Caki2 (cell line): ENCODE measurements at regions not wholly inside any gene's neighbourhood (a gene's known extent, or its start where the extent isn't known, plus 50 kb on each side); places are given as distances from the start of the nearest gene placed in this dataset.

ENCODE experiments used
- DNase-seq: peaks from one replicate; pipeline ENCODE4 v3.0.0-alpha.2; 2015; ENCODE audit warnings: low read depth
- in situ Hi-C: cut with HindIII; loops from 2 replicates; pipeline ENCODE4 v1.10.0; 2016; ENCODE audit warnings: low sequenced_read_pairs, low pct_unique_long_range_greater_than_20kb, mixed read lengths

DNA sequence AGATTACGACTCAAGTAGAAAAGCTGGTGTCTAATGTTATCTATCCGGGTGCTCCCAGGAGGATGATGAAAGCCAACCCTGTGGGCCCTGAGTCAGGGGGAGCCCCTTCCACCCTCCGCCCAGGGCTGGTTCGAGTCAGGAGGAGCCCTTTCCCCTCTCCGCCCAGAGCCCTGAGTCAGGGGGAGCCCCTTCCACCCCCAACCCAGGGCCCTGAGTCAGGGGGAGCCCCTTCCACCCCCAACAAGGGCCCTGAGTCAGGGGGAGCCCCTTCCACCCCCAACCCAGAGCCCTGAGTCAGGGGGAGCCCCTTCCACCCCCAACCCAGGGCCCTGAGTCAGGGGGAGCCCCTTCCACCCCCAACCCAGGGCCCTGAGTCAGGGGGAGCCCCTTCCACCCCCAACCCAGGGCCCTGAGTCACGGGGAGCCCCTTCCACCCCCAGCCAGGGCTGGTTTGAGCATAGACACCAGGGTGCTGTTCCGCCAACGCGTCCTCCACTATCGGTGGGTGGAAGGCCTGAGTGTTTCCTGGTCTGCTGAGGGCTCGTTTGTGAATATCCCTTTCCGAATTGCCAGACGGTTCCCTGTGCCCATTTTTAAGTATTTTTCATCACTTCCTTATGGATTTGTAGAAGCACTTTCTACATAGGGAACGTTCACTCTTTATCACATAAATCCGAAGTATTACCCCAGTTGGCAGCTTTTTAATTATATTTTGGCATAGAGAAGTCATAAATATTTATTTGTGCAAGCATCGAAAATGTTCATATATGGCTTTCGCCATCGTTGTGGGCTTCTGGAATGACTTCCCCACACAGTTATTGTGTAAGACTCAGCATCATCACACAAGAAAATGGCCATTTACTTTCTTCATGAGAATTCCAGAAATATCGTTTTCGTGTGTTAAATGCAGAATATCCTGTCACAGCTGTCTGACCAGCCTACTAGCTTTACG, 380.6 kb downstream of the BRD1 start:
- in situ Hi-C loops = no loop called here
- no peak for DNase-seq

- in situ Hi-C loops = no loop called here
- DNase-seq = no peak
Observed at GRCh38 chr22:49446145-49446758, 381.4 kb downstream of the BRD1 start.

GRCh38 chr22:49444781-49445180, 382.9 kb downstream of the BRD1 start:
- in situ Hi-C loops = no loop called here
- DNase-seq = no peak

DNA sequence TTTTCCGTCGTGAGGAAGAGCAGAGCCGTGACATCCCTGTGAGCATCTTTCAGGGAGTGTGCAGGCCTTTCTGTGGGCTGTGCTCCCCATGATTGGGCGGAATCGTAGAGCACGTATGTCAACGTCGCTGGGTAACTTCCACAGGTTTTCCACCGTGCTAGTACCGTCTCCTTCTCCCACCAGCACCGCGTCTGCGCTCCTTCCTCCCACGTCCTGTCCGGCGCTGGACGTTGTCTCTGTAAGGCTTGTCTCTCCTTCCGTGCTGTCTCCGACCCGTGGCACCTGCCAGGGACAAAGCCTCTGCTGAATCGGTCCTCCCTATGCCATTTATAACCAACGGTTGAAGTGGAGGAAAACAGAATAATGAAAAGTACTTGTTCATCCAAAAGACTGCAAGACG, 386.7 kb downstream of the BRD1 start:
- in situ Hi-C loops = no loop called here
- DNase-seq = no peak

GRCh38 chr22:49439373-49439772, 388.3 kb downstream of the BRD1 start:
- in situ Hi-C loops = no loop called here
- DNase-seq = no peak

- no peak for DNase-seq
- in situ Hi-C loops = no loop called here
Observed at GRCh38 chr22:49437956-49438355, 389.7 kb downstream of the BRD1 start.

DNA sequence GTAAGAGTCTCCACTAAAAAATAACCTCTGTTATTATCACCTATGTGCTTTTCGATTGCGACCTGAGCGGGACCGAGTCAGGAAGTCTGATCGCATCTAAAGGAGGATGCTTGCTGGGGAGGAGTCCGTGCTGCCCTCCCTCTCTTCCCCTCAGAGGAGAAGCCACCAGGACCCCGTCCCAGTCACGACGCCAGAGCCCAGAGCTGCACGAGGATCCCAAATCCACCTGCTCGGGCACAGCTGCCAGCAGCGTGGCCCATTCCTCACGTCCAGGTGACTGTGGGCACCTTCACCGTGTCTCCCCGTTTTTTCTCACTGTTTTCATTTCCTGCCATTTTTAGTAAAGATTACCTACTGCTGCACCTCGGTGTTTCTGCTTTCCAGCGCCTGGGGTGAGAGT, 390.3 kb downstream of the BRD1 start:
- in situ Hi-C loops = no loop called here
- DNase-seq = no peak

DNA sequence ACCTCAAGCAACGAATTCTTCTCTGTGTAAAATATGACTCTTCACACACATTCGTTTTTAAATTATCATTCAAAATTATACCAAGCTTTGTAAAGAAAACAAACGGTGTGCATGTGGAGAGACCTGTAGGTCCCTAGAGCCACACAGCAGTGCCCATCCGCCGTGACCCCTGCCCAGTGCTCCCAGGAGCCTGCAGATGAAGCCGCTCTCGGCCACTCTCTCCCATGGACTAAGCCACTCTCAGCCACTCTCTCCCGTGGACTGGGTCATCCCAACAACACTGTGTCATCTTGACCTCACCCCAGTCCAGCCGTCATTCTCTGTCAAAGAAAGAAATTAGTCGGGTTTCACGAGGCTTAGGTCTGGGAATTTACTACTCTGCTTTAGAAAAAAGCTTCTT, 391.6 kb downstream of the BRD1 start:
- in situ Hi-C loops = no loop called here
- DNase-seq = no peak

- in situ Hi-C loops = no loop called here
- no peak for DNase-seq
Observed at GRCh38 chr22:49435596-49435995, 392.1 kb downstream of the BRD1 start.

DNA sequence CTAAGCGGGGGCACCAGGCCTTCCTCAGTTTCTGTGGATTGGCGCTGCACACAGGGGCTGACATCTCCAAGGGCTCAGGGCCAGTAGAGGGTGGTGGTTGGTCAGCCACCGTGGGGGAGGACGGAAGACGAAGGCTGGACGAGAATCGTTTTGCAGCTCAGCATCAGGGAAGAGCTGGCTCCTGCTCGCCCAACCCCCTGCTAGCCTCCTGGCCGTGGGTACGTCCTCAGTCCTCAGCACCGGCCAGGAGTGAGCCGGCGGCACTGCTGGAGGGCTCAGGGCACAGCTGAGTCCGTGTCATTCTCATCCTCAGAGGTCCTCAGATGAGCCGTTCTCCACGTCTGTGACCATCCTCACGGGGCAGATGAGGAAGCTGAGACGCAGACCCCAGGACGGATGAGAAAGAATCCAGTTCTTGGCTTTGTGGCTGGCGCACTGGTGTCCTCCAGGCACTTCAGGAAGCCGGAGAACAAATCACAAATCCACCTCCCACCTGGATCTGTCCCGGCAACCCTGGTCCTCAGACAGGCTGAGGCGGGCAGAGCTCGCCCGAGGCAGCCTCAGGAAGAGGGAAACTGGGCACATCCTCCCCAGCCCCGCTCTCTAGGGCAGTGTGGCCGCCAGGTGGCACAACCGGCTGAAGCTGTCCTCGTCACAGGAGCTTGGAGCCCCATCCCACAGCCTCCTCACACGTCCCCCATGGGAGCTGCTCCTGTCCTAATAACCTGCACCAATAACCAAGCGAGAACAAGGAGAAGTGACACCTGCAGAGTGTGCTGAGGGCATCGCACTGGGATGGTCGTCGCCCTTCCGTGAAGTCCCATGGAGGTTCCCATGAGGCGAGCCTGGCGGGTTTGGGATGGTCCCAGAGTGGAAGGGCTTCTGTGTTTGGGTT, 393.7 kb downstream of the BRD1 start:
- no peak for DNase-seq
- in situ Hi-C loops = no loop called here

- DNase-seq = no peak
- in situ Hi-C loops = no loop called here
Observed at GRCh38 chr22:49432897-49433443, 394.7 kb downstream of the BRD1 start.

GRCh38 chr22:49432211-49432896, 395.3 kb downstream of the BRD1 start:
- in situ Hi-C loops = no loop called here
- no peak for DNase-seq

DNA sequence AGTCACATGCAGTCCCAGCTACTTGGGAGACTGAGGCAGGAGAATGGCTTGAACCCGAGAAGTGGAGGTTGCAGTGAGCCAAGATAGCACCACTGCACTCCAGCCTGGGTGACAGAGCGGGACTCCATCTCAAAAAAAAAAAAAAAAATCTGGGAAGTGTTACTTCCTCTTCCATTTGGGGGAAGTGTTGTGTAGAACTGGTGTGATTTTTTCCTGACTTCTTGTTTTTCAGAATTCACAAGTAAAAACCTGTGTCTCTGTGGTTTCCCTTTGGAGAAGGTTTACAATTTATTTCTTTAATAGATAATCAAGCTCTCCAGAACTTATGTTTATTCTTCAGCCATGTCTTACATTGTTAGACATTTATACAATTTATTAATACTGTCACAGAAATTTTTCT, 396.1 kb downstream of the BRD1 start:
- in situ Hi-C loops = no loop called here
- no peak for DNase-seq

DNA sequence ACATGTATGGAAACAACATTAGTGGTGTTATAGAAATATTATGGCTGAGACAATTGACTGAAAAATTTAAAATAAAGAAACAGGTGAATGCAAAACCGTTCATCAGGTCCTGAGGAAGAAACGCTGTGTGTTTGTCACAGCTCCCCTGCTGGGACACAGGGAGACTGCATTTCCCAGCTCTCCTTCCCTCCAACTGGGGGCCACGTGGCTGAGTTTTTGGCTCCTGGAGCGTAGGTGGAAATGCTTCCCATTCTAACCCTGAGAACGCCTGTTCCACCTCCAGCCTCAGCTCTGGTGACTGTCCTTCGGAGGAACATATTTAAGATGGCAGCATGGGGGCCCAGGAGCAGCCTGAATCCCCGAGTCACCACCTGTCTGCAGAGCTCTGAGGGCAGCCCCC, 398.6 kb downstream of the BRD1 start:
- in situ Hi-C loops = no loop called here
- DNase-seq = no peak

DNA sequence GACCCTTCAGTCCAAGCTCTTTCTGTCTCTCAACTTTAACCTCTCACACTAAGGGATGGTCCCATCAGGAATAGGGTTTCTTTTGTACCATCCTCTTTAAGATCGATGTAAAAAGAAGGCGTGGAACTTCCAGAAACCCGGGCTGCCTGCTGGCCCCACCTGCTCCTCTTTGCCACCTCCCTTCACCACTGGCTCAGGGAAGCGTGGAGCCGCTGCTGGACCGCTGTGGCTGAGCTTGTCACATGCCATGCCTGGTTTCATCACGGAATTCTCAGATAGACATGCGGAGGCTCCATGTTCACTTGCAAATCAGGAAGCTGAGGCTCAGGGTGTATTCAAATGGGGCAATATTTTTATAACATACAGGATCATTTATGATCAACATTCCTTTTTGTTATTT, 399.7 kb downstream of the BRD1 start:
- DNase-seq = no peak
- in situ Hi-C loops = no loop called here

DNA sequence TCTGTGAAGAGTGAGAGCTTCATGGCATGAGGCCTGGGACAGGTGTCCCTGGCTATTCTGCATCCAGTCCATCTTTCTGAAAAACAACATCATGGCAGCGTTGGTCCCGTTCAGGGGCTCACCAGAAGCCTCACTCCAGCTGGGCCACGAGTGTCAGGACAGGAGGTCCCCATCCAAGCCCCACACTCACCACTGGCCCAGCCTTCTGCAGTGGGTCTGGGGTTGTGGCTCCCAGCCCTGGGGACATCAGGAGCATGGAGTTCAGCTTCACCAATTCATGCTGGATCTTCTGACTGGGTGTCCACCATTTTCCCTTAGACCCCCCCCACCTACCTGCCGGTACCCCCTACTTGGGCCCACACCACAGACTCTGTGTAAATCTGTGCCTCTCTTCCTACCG, 400.3 kb downstream of the BRD1 start:
- no peak for DNase-seq
- in situ Hi-C loops = no loop called here

GRCh38 chr22:49426618-49427266, 400.9 kb downstream of the BRD1 start:
- in situ Hi-C loops = no loop called here
- DNase-seq = no peak

GRCh38 chr22:49426098-49426497, 401.6 kb downstream of the BRD1 start:
- in situ Hi-C loops = no loop called here
- peak; percentile 55 for DNase-seq
